Neural cell (in vitro differentiated cells): ENCODE measurements at regions not wholly inside any gene's neighbourhood (a gene's known extent, or its start where the extent isn't known, plus 50 kb on each side); places are given as distances from the start of the nearest gene placed in this dataset.

ENCODE experiments used
- H2AFZ ChIP-seq: fragments of 200-600, 300-800 bp; sonication (generic), shearing (Covaris generic); 2 replicates; pipeline ENCODE4 v1.6.0; 2014; ENCODE audit warnings: low read depth, mild to moderate bottlenecking, antibody characterized with exemption, low read length, moderate library complexity
- H3F3A ChIP-seq: fragments of 200-600 bp; shearing (Covaris generic); 2 replicates; pipeline ENCODE4 v1.6.1; 2016; ENCODE audit warnings: mild to moderate bottlenecking, moderate library complexity, mixed read lengths, antibody characterized with exemption, low read length; ENCODE audit not compliant: insufficient read depth, poor library complexity, severe bottlenecking
- H3K27ac ChIP-seq: fragments of 200-600, 300-800 bp; sonication (generic), shearing (Covaris generic); 2 replicates; pipeline ENCODE4 v1.5.1; 2014; ENCODE audit warnings: mild to moderate bottlenecking, low read length, moderate library complexity
- H3K27me3 ChIP-seq: fragments of 300-800, 200-600 bp; sonication (generic), shearing (Covaris generic); 2 replicates; pipeline ENCODE4 v1.6.0; 2014; ENCODE audit warnings: mild to moderate bottlenecking, low read depth, low read length, moderate library complexity; ENCODE audit not compliant: insufficient read depth
- H3K36me3 ChIP-seq: fragments of 300-800, 200-600 bp; sonication (generic), shearing (Covaris generic); 2 replicates; pipeline ENCODE4 v1.5.1; 2014; ENCODE audit warnings: mild to moderate bottlenecking, antibody characterized with exemption, low read length, moderate library complexity; ENCODE audit not compliant: insufficient read depth
- H3K4me2 ChIP-seq: fragments of 300-800, 200-600 bp; sonication (generic), shearing (Covaris generic); 2 replicates; pipeline ENCODE4 v1.6.0; 2014; ENCODE audit warnings: mild to moderate bottlenecking, low read length
- H3K4me3 ChIP-seq: fragments of 300-800, 200-600 bp; sonication (generic), shearing (Covaris generic); 2 replicates; pipeline ENCODE4 v1.5.1; 2014; ENCODE audit warnings: mild to moderate bottlenecking, low read length, moderate library complexity
- H3K79me2 ChIP-seq: fragments of 200-600 bp; shearing (Covaris generic); replicated peaks from 2 replicates; pipeline ENCODE4 v1.6.0; 2014; ENCODE audit warnings: mild to moderate bottlenecking, low read length, moderate library complexity; ENCODE audit not compliant: insufficient read depth
- H3K9ac ChIP-seq: fragments of 300-800, 200-600 bp; sonication (generic), shearing (Covaris generic); 2 replicates; pipeline ENCODE4 v1.6.1; 2016; ENCODE audit warnings: mild to moderate bottlenecking, low read length, mixed read lengths
- H3K9me2 ChIP-seq: fragments of 200-600 bp; shearing (Covaris generic); 2 replicates; pipeline ENCODE4 v1.6.1; 2016; ENCODE audit warnings: mild to moderate bottlenecking, low read length, mixed read lengths; ENCODE audit not compliant: insufficient read depth
- H3K9me3 ChIP-seq: fragments of 200-600, 300-800 bp; sonication (generic), shearing (Covaris generic); 2 replicates; pipeline ENCODE4 v1.6.1; 2016; ENCODE audit warnings: mild to moderate bottlenecking, mixed run types, low read length, moderate library complexity, mixed read lengths
- H4K20me1 ChIP-seq: fragments of 200-600 bp; shearing (Covaris generic); 2 replicates; pipeline ENCODE4 v1.6.1; 2016; ENCODE audit warnings: mild to moderate bottlenecking, mixed run types; ENCODE audit not compliant: insufficient read depth
- EP300 ChIP-seq: fragments of 450-650 bp; conservative IDR thresholded peaks from 2 replicates; pipeline ENCODE4 v1.6.1; 2014; ENCODE audit warnings: antibody characterized with exemption, mild to moderate bottlenecking, moderate library complexity; ENCODE audit not compliant: poor library complexity, severe bottlenecking
- EZH2 ChIP-seq: fragments of 200-600, 300-800 bp; shearing (Covaris generic), sonication (generic); IDR thresholded peaks from 2 replicates; pipeline ENCODE4 v1.6.1; 2014; ENCODE audit warnings: antibody characterized with exemption, low read length, borderline replicate concordance, mild to moderate bottlenecking; ENCODE audit not compliant: insufficient read depth, poor library complexity, severe bottlenecking
- MXI1 ChIP-seq: fragments of 450-650 bp; conservative IDR thresholded peaks from 2 replicates; pipeline ENCODE4 v1.6.1; 2014; ENCODE audit warnings: antibody characterized with exemption, mild to moderate bottlenecking; ENCODE audit not compliant: poor library complexity, severe bottlenecking
- POLR2AphosphoS5 ChIP-seq: IDR thresholded peaks from 2 replicates; pipeline ENCODE4 v1.6.1; 2012
- RAD21 ChIP-seq: fragments of 450-650 bp; conservative IDR thresholded peaks from 2 replicates; pipeline ENCODE4 v1.6.1; 2014; ENCODE audit warnings: antibody characterized with exemption, mild to moderate bottlenecking, moderate library complexity
- SMC3 ChIP-seq: fragments of 450-650 bp; conservative IDR thresholded peaks from 2 replicates; pipeline ENCODE4 v1.6.1; 2014; ENCODE audit warnings: antibody characterized with exemption, mild to moderate bottlenecking, moderate library complexity; ENCODE audit not compliant: poor library complexity
- TAF1 ChIP-seq: IDR thresholded peaks from 2 replicates; pipeline ENCODE4 v1.6.1; 2012; ENCODE audit warnings: low read depth
- TF ChIP-seq, protein P1 (sequence below): fragments of 450-650 bp; IDR thresholded peaks from 2 replicates; pipeline ENCODE4 v1.5.1; 2014; ENCODE audit warnings: antibody characterized with exemption, mild to moderate bottlenecking, moderate library complexity; ENCODE audit not compliant: poor library complexity, severe bottlenecking
- TF ChIP-seq, protein P2 (sequence below): IDR thresholded peaks from 2 replicates; pipeline ENCODE4 v1.6.1; 2012; ENCODE audit warnings: borderline replicate concordance

DNA sequence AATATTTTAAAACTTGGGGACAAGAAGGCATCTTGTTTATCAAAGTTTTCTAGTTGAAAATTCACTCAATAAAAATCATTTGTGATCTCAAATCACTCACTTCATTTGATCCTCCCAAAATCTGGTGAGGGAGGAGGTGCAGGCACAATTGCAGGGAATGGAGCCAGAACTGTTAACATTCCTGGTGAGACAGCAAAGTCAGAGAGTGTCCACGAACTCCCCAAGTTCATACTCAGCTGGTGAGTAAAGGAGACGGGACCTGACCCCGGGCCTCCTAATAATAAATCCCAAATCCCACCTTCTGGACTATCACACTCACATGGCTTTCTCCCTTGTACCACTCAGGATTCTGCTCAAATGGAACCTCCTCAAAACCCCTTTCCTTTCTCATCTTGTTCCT lies 252.3 kb upstream of the LRTM1 start:
- no peaks in the 10 kb centered on the region for H3K79me2 ChIP-seq
- H2AFZ ChIP-seq: no peak overlapping the region
- no peaks in the 10 kb centered on the region for H3K9me3 ChIP-seq
- H3K27ac ChIP-seq: no peak overlapping the region
- no peak overlapping the region for H3K4me2 ChIP-seq
- no peak overlapping the region for H3K4me3 ChIP-seq
- H3F3A ChIP-seq: no peaks in the 10 kb centered on the region
- no peaks in the 10 kb centered on the region for H3K9me2 ChIP-seq
- no peaks in the 10 kb centered on the region for H3K27me3 ChIP-seq
- no peaks in the 10 kb centered on the region for H3K36me3 ChIP-seq
- no peaks in the 10 kb centered on the region for H4K20me1 ChIP-seq
- H3K9ac ChIP-seq: no peak overlapping the region
- TF ChIP-seq POLR2AphosphoS5 (no peak), MXI1 (no peak), RAD21 (no peak), TAF1 (no peak), EP300 (no peak)
- TF ChIP-seq, protein P1, sequence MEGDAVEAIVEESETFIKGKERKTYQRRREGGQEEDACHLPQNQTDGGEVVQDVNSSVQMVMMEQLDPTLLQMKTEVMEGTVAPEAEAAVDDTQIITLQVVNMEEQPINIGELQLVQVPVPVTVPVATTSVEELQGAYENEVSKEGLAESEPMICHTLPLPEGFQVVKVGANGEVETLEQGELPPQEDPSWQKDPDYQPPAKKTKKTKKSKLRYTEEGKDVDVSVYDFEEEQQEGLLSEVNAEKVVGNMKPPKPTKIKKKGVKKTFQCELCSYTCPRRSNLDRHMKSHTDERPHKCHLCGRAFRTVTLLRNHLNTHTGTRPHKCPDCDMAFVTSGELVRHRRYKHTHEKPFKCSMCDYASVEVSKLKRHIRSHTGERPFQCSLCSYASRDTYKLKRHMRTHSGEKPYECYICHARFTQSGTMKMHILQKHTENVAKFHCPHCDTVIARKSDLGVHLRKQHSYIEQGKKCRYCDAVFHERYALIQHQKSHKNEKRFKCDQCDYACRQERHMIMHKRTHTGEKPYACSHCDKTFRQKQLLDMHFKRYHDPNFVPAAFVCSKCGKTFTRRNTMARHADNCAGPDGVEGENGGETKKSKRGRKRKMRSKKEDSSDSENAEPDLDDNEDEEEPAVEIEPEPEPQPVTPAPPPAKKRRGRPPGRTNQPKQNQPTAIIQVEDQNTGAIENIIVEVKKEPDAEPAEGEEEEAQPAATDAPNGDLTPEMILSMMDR: no peak
- TF ChIP-seq, protein P2, sequence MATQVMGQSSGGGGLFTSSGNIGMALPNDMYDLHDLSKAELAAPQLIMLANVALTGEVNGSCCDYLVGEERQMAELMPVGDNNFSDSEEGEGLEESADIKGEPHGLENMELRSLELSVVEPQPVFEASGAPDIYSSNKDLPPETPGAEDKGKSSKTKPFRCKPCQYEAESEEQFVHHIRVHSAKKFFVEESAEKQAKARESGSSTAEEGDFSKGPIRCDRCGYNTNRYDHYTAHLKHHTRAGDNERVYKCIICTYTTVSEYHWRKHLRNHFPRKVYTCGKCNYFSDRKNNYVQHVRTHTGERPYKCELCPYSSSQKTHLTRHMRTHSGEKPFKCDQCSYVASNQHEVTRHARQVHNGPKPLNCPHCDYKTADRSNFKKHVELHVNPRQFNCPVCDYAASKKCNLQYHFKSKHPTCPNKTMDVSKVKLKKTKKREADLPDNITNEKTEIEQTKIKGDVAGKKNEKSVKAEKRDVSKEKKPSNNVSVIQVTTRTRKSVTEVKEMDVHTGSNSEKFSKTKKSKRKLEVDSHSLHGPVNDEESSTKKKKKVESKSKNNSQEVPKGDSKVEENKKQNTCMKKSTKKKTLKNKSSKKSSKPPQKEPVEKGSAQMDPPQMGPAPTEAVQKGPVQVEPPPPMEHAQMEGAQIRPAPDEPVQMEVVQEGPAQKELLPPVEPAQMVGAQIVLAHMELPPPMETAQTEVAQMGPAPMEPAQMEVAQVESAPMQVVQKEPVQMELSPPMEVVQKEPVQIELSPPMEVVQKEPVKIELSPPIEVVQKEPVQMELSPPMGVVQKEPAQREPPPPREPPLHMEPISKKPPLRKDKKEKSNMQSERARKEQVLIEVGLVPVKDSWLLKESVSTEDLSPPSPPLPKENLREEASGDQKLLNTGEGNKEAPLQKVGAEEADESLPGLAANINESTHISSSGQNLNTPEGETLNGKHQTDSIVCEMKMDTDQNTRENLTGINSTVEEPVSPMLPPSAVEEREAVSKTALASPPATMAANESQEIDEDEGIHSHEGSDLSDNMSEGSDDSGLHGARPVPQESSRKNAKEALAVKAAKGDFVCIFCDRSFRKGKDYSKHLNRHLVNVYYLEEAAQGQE: no peak

DNA sequence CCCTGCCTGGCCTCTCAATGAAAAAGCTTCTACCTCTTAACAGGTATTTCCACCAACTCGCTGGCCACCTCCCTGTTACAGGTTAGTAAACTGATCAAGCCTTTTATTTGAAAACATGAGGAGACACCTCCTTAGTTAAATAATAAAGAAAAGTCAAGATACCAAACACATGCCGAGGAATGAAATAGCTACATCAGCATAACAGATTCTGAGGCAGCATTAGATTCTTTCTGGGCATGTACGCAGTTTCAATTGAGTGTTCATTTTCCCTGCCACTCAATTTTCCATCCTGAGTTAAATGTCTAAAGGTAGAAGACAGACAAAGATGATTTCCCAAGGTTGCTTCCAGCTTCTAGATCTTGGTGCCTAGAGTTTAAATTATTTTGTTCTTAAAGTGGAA lies 250.5 kb upstream of the LRTM1 start:
- no peaks in the 10 kb centered on the region for H3K27me3 ChIP-seq
- no peak overlapping the region for H2AFZ ChIP-seq
- no peaks in the 10 kb centered on the region for H3K9me2 ChIP-seq
- no peak overlapping the region for H3K9ac ChIP-seq
- no peaks in the 10 kb centered on the region for H3K9me3 ChIP-seq
- H4K20me1 ChIP-seq: no peaks in the 10 kb centered on the region
- no peaks in the 10 kb centered on the region for H3K36me3 ChIP-seq
- TF ChIP-seq, protein P1: no peak
- TF ChIP-seq SMC3 (no peak), POLR2AphosphoS5 (no peak), EZH2 (no peak), RAD21 (no peak), TAF1 (no peak), EP300 (no peak), MXI1 (no peak)
- TF ChIP-seq, protein P2: no peak
- H3F3A ChIP-seq: no peaks in the 10 kb centered on the region
- H3K4me3 ChIP-seq: no peak overlapping the region
- no peak overlapping the region for H3K4me2 ChIP-seq
- H3K79me2 ChIP-seq: no peaks in the 10 kb centered on the region
- no peak overlapping the region for H3K27ac ChIP-seq
